B cell (primary cell): ENCODE measurements at regions not wholly inside any gene's neighbourhood (a gene's known extent, or its start where the extent isn't known, plus 50 kb on each side); places are given as distances from the start of the nearest gene placed in this dataset.

Experiments used
- ATAC-seq: fragments of 200-7000 bp; cut with Tn5 transposase; one replicate; pipeline ENCODE4 v1.10.0; 2021; ENCODE audit warnings: low read depth, mild to moderate bottlenecking, moderate number of reproducible peaks, moderate library complexity
- CTCF ChIA-PET: fragments of 350-600 bp; sonication (Branson Sonifier 250); formaldehyde crosslinking; loops from one replicate; lab custom pipeline; 2021; ENCODE audit warnings: antibody characterized with exemption, inconsistent platforms; lab: Charles Lee
- POLR2A ChIA-PET: fragments of 350-600 bp; sonication (Branson Sonifier 250); formaldehyde crosslinking; loops from one replicate; lab custom pipeline; 2021; ENCODE audit warnings: antibody characterized with exemption; lab: Charles Lee
- DNase-seq: peaks from one replicate; pipeline ENCODE4 v3.0.0; 2013
- H2AFZ ChIP-seq: 2 replicates; pipeline ENCODE4 v1.6.1; 2012; ENCODE audit warnings: mild to moderate bottlenecking, low read depth, low read length; ENCODE audit not compliant: insufficient read depth, poor library complexity, severe bottlenecking
- H3K27ac ChIP-seq, 2 donors: 1 replicate in 1 of 2; 2 replicates in 1 of 2; pipeline ENCODE4 v1.5.1; 2012 to 2013; ENCODE audit warnings: low read length in 2 of 2, mild to moderate bottlenecking in 2 of 2, moderate library complexity in 1 of 2
- H3K27me3 ChIP-seq, 4 experiments: fragments of 200-600 bp in 1 of 4; sonication (generic) in 1 of 4; replicated peaks in 1 of 4; 1 replicate in 2 of 4; 2 replicates in 2 of 4; pipeline versions ENCODE4 v1.6.1 to v1.7.0; 2013 to 2016; ENCODE audit warnings: low read length in 3 of 4, mild to moderate bottlenecking in 2 of 4, mixed read lengths in 1 of 4, moderate library complexity in 1 of 4; ENCODE audit not compliant: insufficient read depth in 4 of 4, control insufficient read depth in 3 of 4; ENCODE audit errors: control extremely low read depth in 1 of 4
- H3K36me3 ChIP-seq, 2 experiments: replicated peaks in 1 of 2; 1 replicate in 1 of 2; 2 replicates in 1 of 2; pipeline versions ENCODE4 v1.6.1 to v1.7.1; 2013; ENCODE audit warnings: low read length in 1 of 2; ENCODE audit not compliant: insufficient read depth in 2 of 2, control insufficient read depth in 1 of 2; ENCODE audit errors: control extremely low read depth in 1 of 2, extremely low read depth in 1 of 2
- H3K4me1 ChIP-seq, 2 donors: fragments of 200-600 bp in 1 of 2; sonication (generic) in 1 of 2; 1 replicate in 1 of 2; 2 replicates in 1 of 2; pipeline versions ENCODE4 v1.5.1 to v1.6.1; 2013 to 2017; ENCODE audit warnings: low read length in 2 of 2; ENCODE audit not compliant: control insufficient read depth in 2 of 2, insufficient read depth in 2 of 2
- H3K4me2 ChIP-seq: replicated peaks from 2 replicates; pipeline ENCODE3; 2012; ENCODE audit warnings: mild to moderate bottlenecking, low read depth, low read length; ENCODE audit not compliant: poor library complexity, severe bottlenecking
- H3K4me3 ChIP-seq, 5 experiments: fragments of 200-600 bp in 1 of 5; sonication (generic) in 1 of 5; 1 replicate in 3 of 5; 2 replicates in 2 of 5; pipeline versions ENCODE4 v1.5.1 to v1.7.0; 2011 to 2016; ENCODE audit warnings: low read length in 4 of 5, mild to moderate bottlenecking in 4 of 5, low read depth in 2 of 5, control low read depth in 1 of 5, moderate library complexity in 1 of 5; ENCODE audit not compliant: insufficient read depth in 1 of 5; ENCODE audit errors: control extremely low read depth in 1 of 5, extremely low read depth in 1 of 5
- H3K79me2 ChIP-seq: fragments of 200-600 bp; sonication (generic); one replicate; pipeline ENCODE4 v1.6.0; 2016; ENCODE audit warnings: low read length; ENCODE audit not compliant: control insufficient read depth, insufficient read depth
- H3K9ac ChIP-seq: fragments of 200-600 bp; sonication (generic); 2 replicates; pipeline ENCODE4 v1.6.1; 2017; ENCODE audit warnings: mild to moderate bottlenecking, low read length, moderate library complexity
- H3K9me3 ChIP-seq, 3 donors: one replicate each; pipeline versions ENCODE4 v1.6.1 to v1.7.1; 2013; ENCODE audit warnings: low read length in 2 of 3; ENCODE audit not compliant: control insufficient read depth in 2 of 3, insufficient read depth in 1 of 3; ENCODE audit errors: control extremely low read depth in 1 of 3
- H4K20me1 ChIP-seq: 2 replicates; pipeline ENCODE4 v1.6.0; 2012; ENCODE audit warnings: mild to moderate bottlenecking, low read length; ENCODE audit not compliant: insufficient read depth, control insufficient read depth, poor library complexity, severe bottlenecking
- H3K27ac Mint-ChIP-seq: one replicate; pipeline ENCODE4 v1.8.0; 2021; ENCODE audit warnings: mixed read lengths
- H3K27me3 Mint-ChIP-seq: one replicate; pipeline ENCODE4 v1.8.0; 2021; ENCODE audit warnings: mixed read lengths
- H3K4me1 Mint-ChIP-seq: one replicate; pipeline ENCODE4 v1.8.0; 2021; ENCODE audit warnings: mixed read lengths
- H3K4me3 Mint-ChIP-seq: one replicate; pipeline ENCODE4 v1.8.0; 2021; ENCODE audit warnings: mixed read lengths
- H3K9me3 Mint-ChIP-seq: one replicate; pipeline ENCODE4 v1.8.0; 2022; ENCODE audit warnings: mixed read lengths; ENCODE audit not compliant: insufficient read depth
- CTCF ChIP-seq: fragments of 200-600 bp; IDR thresholded peaks from one replicate; pipeline ENCODE4 v1.8.0; 2022; ENCODE audit warnings: antibody characterized with exemption, mild to moderate bottlenecking
- EZH2 ChIP-seq: IDR thresholded peaks from 2 replicates; pipeline ENCODE4 v1.6.1; 2012; ENCODE audit warnings: borderline replicate concordance, low read depth, mild to moderate bottlenecking, moderate library complexity, low read length; ENCODE audit not compliant: insufficient read depth, poor library complexity, severe bottlenecking
- WGBS: methylation state at CpG from one replicate; pipeline ENCODE4 v1.1.5; 2013; ENCODE audit warnings: missing lambda C conversion rate; ENCODE audit not compliant: insufficient coverage; 5-methylcytosine and 5-hydroxymethylcytosine counted together
- intact Hi-C: fragments of 100-400 bp; cut with micrococcal nuclease; formaldehyde crosslinking; loops from one replicate; pipeline ENCODE4 v1.10.0; 2022

- H3K27me3 Mint-ChIP-seq: no peaks in the 10 kb centered on the region
- Histone ChIP-seq H3K9ac (no peak overlapping the region), H3K4me1 (no peaks in the 10 kb centered on the region), H2AFZ (no peak overlapping the region), H3K4me2 (no peak overlapping the region), H4K20me1 (no peaks in the 10 kb centered on the region), H3K79me2 (no peaks in the 10 kb centered on the region), H3K27me3 (no peaks in the 10 kb centered on the region), H3K27ac (no peak overlapping the region), H3K4me3 (no peak overlapping the region), H3K36me3 (no peaks in the 10 kb centered on the region), H3K9me3 (no peaks in the 10 kb centered on the region)
- H3K27ac Mint-ChIP-seq: no peak overlapping the region
- H3K4me1 Mint-ChIP-seq: no peaks in the 10 kb centered on the region
- no peak for TF ChIP-seq EZH2
- TF ChIP-seq CTCF: no peak
- ChIA-PET POLR2A (no interaction called here), CTCF (interaction anchor here (1.1 kb wide), 1 partner anchor 1333 kb away, joined by 3 read pairs; no protein-coding TSS in a partner anchor)
- H3K9me3 Mint-ChIP-seq: no peaks in the 10 kb centered on the region
- intact Hi-C loops: no loop called here
- WGBS: 91% methylated on average over 3 of the region's 3 CpGs
- no peak overlapping the region for H3K4me3 Mint-ChIP-seq
- ATAC-seq (no peak), DNase-seq (no peak)
Measured at GRCh38 chr13:79684371-79684770, 203.4 kb downstream of the NDFIP2 start.

GRCh38 chr13:79682164-79682563 lies 201.2 kb downstream of the NDFIP2 start:
- Histone ChIP-seq H3K27me3 (peaks cover 0 to 2% (median 0%) of the 10 kb centered on the region in 4 experiments), H3K36me3 (no peaks in the 10 kb centered on the region), H3K4me2 (no peak overlapping the region), H3K9me3 (no peaks in the 10 kb centered on the region), H2AFZ (no peak overlapping the region), H4K20me1 (no peaks in the 10 kb centered on the region), H3K4me1 (no peaks in the 10 kb centered on the region), H3K27ac (no peak overlapping the region), H3K4me3 (no peak overlapping the region), H3K9ac (no peak overlapping the region), H3K79me2 (no peaks in the 10 kb centered on the region)
- DNase-seq (no peak), ATAC-seq (no peak)
- H3K27me3 Mint-ChIP-seq: peaks cover 3% of the 10 kb centered on the region
- H3K4me3 Mint-ChIP-seq: no peak overlapping the region
- intact Hi-C loops: no loop called here
- no peak for TF ChIP-seq CTCF
- TF ChIP-seq EZH2: no peak
- H3K4me1 Mint-ChIP-seq: no peaks in the 10 kb centered on the region
- no peaks in the 10 kb centered on the region for H3K9me3 Mint-ChIP-seq
- POLR2A ChIA-PET: no interaction called here
- CTCF ChIA-PET: no interaction called here
- no peak overlapping the region for H3K27ac Mint-ChIP-seq
- WGBS: no CpG with 5 or more reads among the region's 2 CpGs
